ENCODE measurements at regions not wholly inside any gene's neighbourhood (a gene's known extent, or its start where the extent isn't known, plus 50 kb on each side); places are given as distances from the start of the nearest gene placed in this dataset.

DNA sequence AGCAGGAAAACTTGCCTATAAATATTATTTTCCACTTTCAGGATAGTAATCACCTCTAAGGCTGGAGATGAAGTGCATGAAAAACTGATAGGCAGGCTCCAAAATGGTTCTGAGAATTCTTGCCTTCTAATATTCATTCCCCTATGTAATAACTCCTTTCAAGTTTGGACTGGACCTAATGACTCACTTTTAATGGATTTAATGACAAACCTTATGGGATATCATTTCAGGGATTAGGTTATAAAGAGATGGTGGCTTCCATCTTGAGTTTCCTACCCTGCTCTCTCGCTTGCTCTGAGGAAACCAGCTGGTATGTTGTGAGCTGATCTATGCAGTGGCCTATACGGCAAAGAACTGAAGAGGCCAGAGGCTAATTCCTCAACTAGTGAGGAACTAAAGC lies 192.0 kb downstream of the BCHE start:
- TF ChIP-seq, protein P1, sequence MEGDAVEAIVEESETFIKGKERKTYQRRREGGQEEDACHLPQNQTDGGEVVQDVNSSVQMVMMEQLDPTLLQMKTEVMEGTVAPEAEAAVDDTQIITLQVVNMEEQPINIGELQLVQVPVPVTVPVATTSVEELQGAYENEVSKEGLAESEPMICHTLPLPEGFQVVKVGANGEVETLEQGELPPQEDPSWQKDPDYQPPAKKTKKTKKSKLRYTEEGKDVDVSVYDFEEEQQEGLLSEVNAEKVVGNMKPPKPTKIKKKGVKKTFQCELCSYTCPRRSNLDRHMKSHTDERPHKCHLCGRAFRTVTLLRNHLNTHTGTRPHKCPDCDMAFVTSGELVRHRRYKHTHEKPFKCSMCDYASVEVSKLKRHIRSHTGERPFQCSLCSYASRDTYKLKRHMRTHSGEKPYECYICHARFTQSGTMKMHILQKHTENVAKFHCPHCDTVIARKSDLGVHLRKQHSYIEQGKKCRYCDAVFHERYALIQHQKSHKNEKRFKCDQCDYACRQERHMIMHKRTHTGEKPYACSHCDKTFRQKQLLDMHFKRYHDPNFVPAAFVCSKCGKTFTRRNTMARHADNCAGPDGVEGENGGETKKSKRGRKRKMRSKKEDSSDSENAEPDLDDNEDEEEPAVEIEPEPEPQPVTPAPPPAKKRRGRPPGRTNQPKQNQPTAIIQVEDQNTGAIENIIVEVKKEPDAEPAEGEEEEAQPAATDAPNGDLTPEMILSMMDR (IDR thresholded peaks at IDR 0.05; ENCODE audit: low read depth, low read length): no peak
- TF ChIP-seq MYC (IDR thresholded peaks at IDR 0.05; ENCODE audit: low read depth, low read length) (no peak), MAX (IDR thresholded peaks at IDR 0.05; ENCODE audit: low read depth, low read length) (no peak), POLR2A (IDR thresholded peaks at IDR 0.05; ENCODE audit: extremely low read depth, insufficient read length) (no peak)

DNA sequence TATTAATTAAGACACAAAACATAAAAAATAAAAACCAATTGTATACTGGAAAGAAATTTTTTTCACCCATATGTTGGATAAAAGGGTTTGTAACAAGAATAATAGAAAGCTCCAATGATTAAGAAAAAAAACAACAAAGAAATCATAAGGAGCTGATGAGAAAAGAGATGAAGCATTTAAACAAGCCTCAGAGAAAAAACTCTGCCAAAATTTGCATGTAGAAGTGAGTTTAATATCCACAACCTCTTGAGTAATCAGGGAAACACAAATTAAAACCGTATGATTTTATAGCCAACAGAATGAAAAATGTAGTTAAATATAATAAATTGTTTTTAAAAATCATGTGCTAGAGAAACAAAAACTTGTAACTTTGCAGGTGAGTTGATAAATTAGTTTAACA lies 192.9 kb downstream of the BCHE start:
- no peak overlapping the region for H3K4me3 ChIP-seq (ENCODE audit: low read depth, low read length)
- TF ChIP-seq MYC (IDR thresholded peaks at IDR 0.05; ENCODE audit: low read depth, low read length): no peak
- no peak for TF ChIP-seq POLR2A (IDR thresholded peaks at IDR 0.05; ENCODE audit: extremely low read depth, insufficient read length)
- TF ChIP-seq, protein P1 (IDR thresholded peaks at IDR 0.05; ENCODE audit: low read depth, low read length): no peak
- no peak for TF ChIP-seq MAX (IDR thresholded peaks at IDR 0.05; ENCODE audit: low read depth, low read length)
- no peak for DNase-seq (ENCODE audit: low read depth)

More for the DNA sequence above, 192.0 kb downstream of the BCHE start:
- no peak overlapping the region for H3K4me3 ChIP-seq (ENCODE audit: low read depth, low read length)
- DNase-seq (ENCODE audit: low read depth): no peak

DNA sequence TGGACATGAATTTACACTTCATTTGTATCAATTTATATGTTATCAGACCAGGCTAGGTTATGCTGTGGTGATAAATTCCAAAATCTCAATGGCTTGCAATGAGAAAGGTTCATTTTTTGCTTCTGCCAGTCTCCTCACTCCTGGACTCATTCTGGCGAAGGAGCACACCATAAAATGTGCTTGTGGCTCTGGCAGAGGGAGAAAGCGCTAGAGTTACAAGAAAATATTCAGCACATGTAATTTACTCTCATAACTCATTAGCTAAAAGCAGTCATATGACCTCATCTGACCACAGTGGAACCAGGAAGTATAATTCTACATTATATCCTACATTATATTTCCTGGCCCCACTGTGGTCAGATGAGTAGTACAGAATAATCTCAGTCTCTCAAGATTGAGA lies 193.8 kb downstream of the BCHE start:
- no peak overlapping the region for H3K4me3 ChIP-seq (ENCODE audit: low read depth, low read length)
- no peak for DNase-seq (ENCODE audit: low read depth)
- TF ChIP-seq POLR2A (IDR thresholded peaks at IDR 0.05; ENCODE audit: extremely low read depth, insufficient read length): no peak
- no peak for TF ChIP-seq MAX (IDR thresholded peaks at IDR 0.05; ENCODE audit: low read depth, low read length)
- TF ChIP-seq, protein P1 (IDR thresholded peaks at IDR 0.05; ENCODE audit: low read depth, low read length): no peak

DNA sequence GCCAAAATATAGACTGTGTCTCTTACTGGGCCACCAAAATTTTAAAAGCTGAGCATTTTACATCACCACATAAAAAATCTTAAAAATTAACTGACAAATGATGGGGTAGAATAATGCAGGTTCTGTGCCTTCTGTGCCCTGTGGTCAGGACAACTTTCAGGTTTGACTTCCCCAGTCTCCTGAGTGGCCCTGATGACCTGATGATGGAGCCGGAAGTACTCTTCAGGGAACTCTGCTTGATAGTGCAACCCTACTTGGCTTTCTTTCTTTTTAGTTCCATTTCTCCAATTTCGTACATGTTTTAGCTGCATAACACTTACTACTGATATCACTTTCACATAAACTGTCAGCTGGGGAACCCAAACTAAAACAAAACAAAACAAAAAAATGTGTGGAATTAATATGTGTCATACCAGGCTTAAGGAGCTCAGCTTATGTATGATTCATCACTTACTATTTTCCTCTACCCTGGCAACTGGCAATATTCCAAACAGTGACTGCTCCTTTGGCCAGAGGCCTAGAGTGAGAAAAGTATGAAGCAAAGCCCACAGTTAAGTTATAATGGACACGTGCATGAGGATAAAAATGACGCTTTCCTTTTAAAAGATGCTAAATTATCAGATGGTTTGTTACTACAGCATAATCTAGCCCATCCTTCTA lies 194.3 kb downstream of the BCHE start:
- DNase-seq (ENCODE audit: low read depth): no peak
- no peak for TF ChIP-seq MAX (IDR thresholded peaks at IDR 0.05; ENCODE audit: low read depth, low read length)
- no peak for TF ChIP-seq POLR2A (IDR thresholded peaks at IDR 0.05; ENCODE audit: extremely low read depth, insufficient read length)
- TF ChIP-seq, protein P1 (IDR thresholded peaks at IDR 0.05; ENCODE audit: low read depth, low read length): no peak
- no peak for TF ChIP-seq MYC (IDR thresholded peaks at IDR 0.05; ENCODE audit: low read depth, low read length)
- no peak overlapping the region for H3K4me3 ChIP-seq (ENCODE audit: low read depth, low read length)

- no peak for DNase-seq (ENCODE audit: low read depth)
- TF ChIP-seq POLR2A (IDR thresholded peaks at IDR 0.05; ENCODE audit: extremely low read depth, insufficient read length): no peak
- TF ChIP-seq MAX (IDR thresholded peaks at IDR 0.05; ENCODE audit: low read depth, low read length): no peak
- TF ChIP-seq, protein P1 (IDR thresholded peaks at IDR 0.05; ENCODE audit: low read depth, low read length): no peak
- TF ChIP-seq MYC (IDR thresholded peaks at IDR 0.05; ENCODE audit: low read depth, low read length): no peak
- H3K4me3 ChIP-seq (ENCODE audit: low read depth, low read length): no peak overlapping the region
These were observed 195.5 kb downstream of the BCHE start for GRCh38 chr3:165641569-165642310.
